HepG2 (cell line): ENCODE measurements at regions not wholly inside any gene's neighbourhood (a gene's known extent, or its start where the extent isn't known, plus 50 kb on each side); places are given as distances from the start of the nearest gene placed in this dataset.

Experiments
- ATAC-seq: fragments of 200-7000 bp; cut with Tn5 transposase; 3 replicates; pipeline ENCODE4 v1.9.1; 2020; ENCODE audit warnings: mild to moderate bottlenecking, moderate library complexity
- BruUV-seq: library from RNA; stranded (reverse); fragments of 400-500 nt; replicated peaks from 2 replicates; lab custom pipeline; 2021; lab: Mats Ljungman, UMichigan
- CTCF ChIA-PET: fragments of 300-600 bp; formaldehyde crosslinking; extraction: SDS; loops from one replicate; lab custom pipeline; 2021; ENCODE audit warnings: low total read pairs, inconsistent platforms, low intra/inter-chr PET ratio; lab: Yijun Ruan, JAX
- POLR2A ChIA-PET: fragments of 350-600 bp; sonication (Branson Sonifier 250); formaldehyde crosslinking; loops from one replicate; lab custom pipeline; 2020; ENCODE audit warnings: antibody characterized with exemption, inconsistent platforms; lab: Yijun Ruan, JAX
- DNase-seq: peaks from one replicate; pipeline ENCODE4 v3.0.0-alpha.2; 2015; ENCODE audit warnings: low spot score
- FAIRE-seq: peaks from 3 replicates; lab custom pipeline; 2011; peaks lifted over from hg19 to GRCh38; lab: Jason Lieb, UNC
- H2AFZ ChIP-seq: one replicate; pipeline ENCODE4 v1.6.1; 2011; ENCODE audit warnings: low read length, inconsistent platforms
- H3K27ac ChIP-seq: fragments of 300-600 bp; 3 replicates; pipeline ENCODE4 v1.8.0; 2011; ENCODE audit warnings: mixed run types, mild to moderate bottlenecking, mixed read lengths, low read length, inconsistent platforms; ENCODE audit not compliant: insufficient read depth; ENCODE audit errors: extremely low read length
- H3K27me3 ChIP-seq, 2 experiments: fragments of 200-600 bp in 1 of 2; 2 replicates in 1 of 2; 3 replicates in 1 of 2; pipeline versions ENCODE4 v1.6.0 to v1.8.0; 2011; ENCODE audit warnings: low read length in 2 of 2, mild to moderate bottlenecking in 2 of 2, moderate library complexity in 2 of 2, inconsistent platforms in 1 of 2; ENCODE audit not compliant: insufficient read depth in 2 of 2, control insufficient read depth in 1 of 2
- H3K36me3 ChIP-seq, 2 experiments: fragments of 200-600 bp in 1 of 2; replicated peaks in 1 of 2; 2 replicates in 1 of 2; 3 replicates in 1 of 2; pipeline versions ENCODE4 v1.5.1 to v1.8.0; 2011; ENCODE audit warnings: low read length in 2 of 2, inconsistent platforms in 1 of 2; ENCODE audit not compliant: insufficient read depth in 2 of 2, control insufficient read depth in 1 of 2
- H3K4me1 ChIP-seq: 2 replicates; pipeline ENCODE4 v1.5.1; 2012; ENCODE audit warnings: low read length, inconsistent platforms; ENCODE audit not compliant: insufficient read depth
- H3K4me2 ChIP-seq: 2 replicates; pipeline ENCODE4 v1.6.0; 2011; ENCODE audit warnings: low read depth, low read length, inconsistent platforms
- H3K4me3 ChIP-seq, 3 experiments: fragments of 200-600 bp in 1 of 3; sonication (generic), shearing (Covaris generic) in 1 of 3; replicated peaks in 1 of 3; 2 replicates each; pipeline ENCODE4 v1.5.1; 2011 to 2016; ENCODE audit warnings: low read length in 3 of 3, inconsistent platforms in 2 of 3, low read depth in 2 of 3, mild to moderate bottlenecking in 2 of 3, control low read depth in 1 of 3, mixed read lengths in 1 of 3; ENCODE audit not compliant: insufficient read depth in 1 of 3
- H3K79me2 ChIP-seq: one replicate; pipeline ENCODE4 v1.6.1; 2011; ENCODE audit warnings: low read length, inconsistent platforms; ENCODE audit not compliant: insufficient read depth
- H3K9ac ChIP-seq: 2 replicates; pipeline ENCODE4 v1.6.0; 2011; ENCODE audit warnings: mild to moderate bottlenecking, low read depth, low read length, inconsistent platforms; ENCODE audit not compliant: insufficient read depth
- H3K9me3 ChIP-seq: 2 replicates; pipeline ENCODE4 v1.5.1; 2012; ENCODE audit warnings: mild to moderate bottlenecking, low read length
- H4K20me1 ChIP-seq: 2 replicates; pipeline ENCODE4 v1.6.0; 2011; ENCODE audit warnings: inconsistent platforms, mild to moderate bottlenecking, low read length, moderate library complexity; ENCODE audit not compliant: insufficient read depth
- BRF2 ChIP-seq: sonication (generic); formaldehyde crosslinking; IDR thresholded peaks from 2 replicates; pipeline ENCODE4 v1.8.1; 2022; ENCODE audit warnings: mild to moderate bottlenecking, missing genetic modification reagents
- CC2D1A ChIP-seq: sonication (generic); formaldehyde crosslinking; IDR thresholded peaks from 2 replicates; pipeline ENCODE4 v1.8.1; 2023; ENCODE audit warnings: mild to moderate bottlenecking, missing genetic modification reagents
- ETV6 ChIP-seq: sonication (generic); formaldehyde crosslinking; conservative IDR thresholded peaks from 2 replicates; pipeline ENCODE4 v1.4.0; 2020; ENCODE audit warnings: missing genetic modification reagents
- GATAD2A ChIP-seq: IDR thresholded peaks from 2 replicates; pipeline ENCODE4 v1.6.1; 2016
- HMG20B ChIP-seq: conservative IDR thresholded peaks from 2 replicates; pipeline ENCODE4 v1.6.1; 2016; ENCODE audit warnings: missing genetic modification reagents, missing compliant biosample characterization
- MAF1 ChIP-seq: sonication (generic); formaldehyde crosslinking; IDR thresholded peaks from 2 replicates; pipeline ENCODE4 v1.5.0; 2020; ENCODE audit warnings: missing genetic modification reagents, borderline replicate concordance
- NCOA1 ChIP-seq: sonication (generic); formaldehyde crosslinking; IDR thresholded peaks from 2 replicates; pipeline ENCODE4 v1.9.0; 2021; ENCODE audit warnings: missing genetic modification reagents
- ONECUT2 ChIP-seq: sonication (generic); formaldehyde crosslinking; IDR thresholded peaks from 2 replicates; pipeline ENCODE4 v1.4.0; 2020; ENCODE audit warnings: missing genetic modification reagents
- PBX3 ChIP-seq: sonication (generic); formaldehyde crosslinking; IDR thresholded peaks from 2 replicates; pipeline ENCODE4 v1.8.1; 2023; ENCODE audit warnings: missing genetic modification reagents, inconsistent platforms, borderline replicate concordance
- PPARG ChIP-seq: conservative IDR thresholded peaks from 2 replicates; pipeline ENCODE4 v1.6.1; 2016; ENCODE audit warnings: missing biosample characterization, missing genetic modification reagents
- RELA ChIP-seq: sonication (generic); formaldehyde crosslinking; IDR thresholded peaks from 2 replicates; pipeline ENCODE4 v1.4.0; 2020; ENCODE audit warnings: missing genetic modification reagents
- SOX6 ChIP-seq, 2 experiments: fragments of 450-650 bp in 1 of 2; sonication (generic) in 1 of 2; formaldehyde crosslinking in 1 of 2; IDR thresholded peaks; 2 replicates each; pipeline versions ENCODE4 v1.4.0 to v1.6.1; 2017 to 2020; ENCODE audit warnings: antibody characterized with exemption in 1 of 2, mild to moderate bottlenecking in 1 of 2, missing genetic modification reagents in 1 of 2
- ZC3H13 ChIP-seq: sonication (generic); formaldehyde crosslinking; IDR thresholded peaks from 2 replicates; pipeline ENCODE4 v1.8.1; 2023; ENCODE audit warnings: mild to moderate bottlenecking, missing genetic modification reagents, moderate library complexity
- ZNF136 ChIP-seq: sonication (generic); formaldehyde crosslinking; IDR thresholded peaks from 2 replicates; pipeline ENCODE4 v1.8.1; 2022; ENCODE audit warnings: low read depth, mild to moderate bottlenecking, moderate library complexity, missing genetic modification reagents
- ZNF563 ChIP-seq: sonication (generic); formaldehyde crosslinking; IDR thresholded peaks from 2 replicates; pipeline ENCODE4 v1.8.0; 2022; ENCODE audit warnings: mild to moderate bottlenecking, moderate library complexity, missing genetic modification reagents
- ZNF569 ChIP-seq: sonication (generic); formaldehyde crosslinking; IDR thresholded peaks from 2 replicates; pipeline ENCODE4 v1.5.0; 2020; ENCODE audit warnings: mild to moderate bottlenecking, missing genetic modification reagents, moderate library complexity, borderline replicate concordance
- ZSCAN9 ChIP-seq: IDR thresholded peaks from 2 replicates; pipeline ENCODE4 v1.6.1; 2016; ENCODE audit warnings: borderline replicate concordance
- ZXDC ChIP-seq: sonication (generic); formaldehyde crosslinking; IDR thresholded peaks from 2 replicates; pipeline ENCODE4 v1.5.0; 2020; ENCODE audit warnings: mild to moderate bottlenecking, missing genetic modification reagents
- WGBS: methylation state at CpG from one replicate; pipeline ENCODE4 v1.1.6; 2017; ENCODE audit warnings: low lambda C conversion rate; 5-methylcytosine and 5-hydroxymethylcytosine counted together
- in situ Hi-C: cut with HindIII; loops from 2 replicates; pipeline ENCODE4 v1.10.0; 2017; ENCODE audit warnings: low pct_unique_long_range_greater_than_20kb; ENCODE audit not compliant: extremely low pct_ligation_motif_present
- intact Hi-C: fragments of 100-400 bp; cut with micrococcal nuclease; formaldehyde crosslinking; loops from one replicate; pipeline ENCODE4 v1.10.0; 2022; ENCODE audit not compliant: unreplicated experiment

DNA sequence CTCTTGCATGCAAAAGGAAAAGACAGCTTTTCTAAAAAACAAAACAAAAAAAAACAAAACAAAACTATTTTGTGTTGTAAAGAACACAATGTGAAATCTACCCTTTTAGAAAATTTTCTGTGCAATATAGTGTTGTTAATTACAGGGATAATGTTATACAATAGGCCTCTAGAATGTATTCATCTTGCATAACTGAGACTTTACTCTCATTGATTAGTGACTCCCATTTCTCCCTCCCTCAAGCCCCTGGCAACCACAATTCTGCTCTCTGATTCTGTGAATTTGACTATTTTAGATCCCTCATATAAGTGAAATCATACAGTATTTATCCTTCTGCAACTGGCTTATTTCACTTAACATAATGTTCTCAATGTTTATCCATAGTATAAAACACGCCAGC lies 234.1 kb downstream of the TMEM161B start:
- CTCF ChIA-PET = no interaction called here
- in situ Hi-C loops = no loop called here

DNA sequence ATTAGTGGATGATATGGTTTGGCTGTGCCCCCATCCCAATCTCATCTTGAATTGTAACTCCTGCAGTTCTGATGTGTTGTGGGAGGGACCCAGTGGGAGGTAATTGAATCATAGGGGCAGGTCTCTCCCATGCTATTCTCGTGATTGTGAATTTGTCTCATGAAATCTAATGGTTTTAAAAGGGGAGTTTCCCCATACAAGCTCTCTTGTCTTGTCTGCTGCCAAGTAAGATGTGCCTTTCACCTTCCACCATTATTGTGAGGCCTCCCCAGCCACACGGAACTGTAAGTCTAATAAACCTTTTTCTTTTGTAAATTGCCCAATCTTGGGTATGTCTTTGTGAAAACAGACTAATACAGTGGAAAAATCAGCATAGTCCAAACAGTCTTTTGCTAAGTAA lies 235.5 kb downstream of the TMEM161B start:
- BruUV-seq = no TSS peak
- ChIA-PET POLR2A (no interaction called here), CTCF (no interaction called here)
- no peak for FAIRE-seq
- intact Hi-C loops = no loop called here
- H3K4me2 ChIP-seq = no peak overlapping the region
- DNase-seq = no peak
- H3K27ac ChIP-seq = no peak overlapping the region
- H3K9ac ChIP-seq = no peak overlapping the region
- no peak overlapping the region for H2AFZ ChIP-seq
- no peaks in the 10 kb centered on the region for H3K27me3 ChIP-seq
- in situ Hi-C loops = no loop called here
- H3K4me3 ChIP-seq = no peak overlapping the region
- H3K79me2 ChIP-seq = no peaks in the 10 kb centered on the region
- WGBS = 3% methylated on average over 2 of the region's 2 CpGs
- H3K4me1 ChIP-seq = no peaks in the 10 kb centered on the region
- H4K20me1 ChIP-seq = no peaks in the 10 kb centered on the region
- H3K36me3 ChIP-seq = no peaks in the 10 kb centered on the region
- H3K9me3 ChIP-seq = no peaks in the 10 kb centered on the region
- TF ChIP-seq ZNF563 (CRISPR knock-in tag) (no peak), SOX6 (IDR thresholded peaks at IDR 0.05) (no peak), SOX6 (CRISPR knock-in tag; IDR thresholded peaks at IDR 0.05) (no peak), PBX3 (no peak), PPARG (CRISPR knock-in tag) (no peak), ONECUT2 (no peak), MAF1 (CRISPR knock-in tag) (no peak), GATAD2A (no peak), ZXDC (CRISPR knock-in tag) (no peak), BRF2 (CRISPR knock-in tag) (no peak), ETV6 (no peak), NCOA1 (no peak), ZNF136 (CRISPR knock-in tag) (no peak), RELA (CRISPR knock-in tag) (no peak), ZC3H13 (CRISPR knock-in tag) (no peak), ZSCAN9 (CRISPR knock-in tag) (no peak)
- TF ChIP-seq, all 625 proteins: peak for 0
- no peak for ATAC-seq

More for the DNA sequence above, 234.1 kb downstream of the TMEM161B start:
- Histone ChIP-seq H3K27me3 (no peaks in the 10 kb centered on the region), H2AFZ (no peak overlapping the region), H3K9ac (no peak overlapping the region), H3K9me3 (no peaks in the 10 kb centered on the region), H3K4me2 (no peak overlapping the region), H3K27ac (no peak overlapping the region), H3K36me3 (no peaks in the 10 kb centered on the region), H3K4me1 (no peaks in the 10 kb centered on the region), H4K20me1 (no peaks in the 10 kb centered on the region), H3K4me3 (no peak overlapping the region), H3K79me2 (no peaks in the 10 kb centered on the region)
- FAIRE-seq (no peak), ATAC-seq (no peak), DNase-seq (no peak)
- BruUV-seq = no TSS peak
- WGBS = 0% methylated on average over 1 of the region's 1 CpG
- POLR2A ChIA-PET = no interaction called here
- no peak for TF ChIP-seq CC2D1A
- TF ChIP-seq ZNF569 (CRISPR knock-in tag) = no peak
- no peak for TF ChIP-seq HMG20B
- intact Hi-C loops = no loop called here
